DMS53 treated with DMSO at 0.1 percent for 48 hours (cell line): ENCODE measurements at regions not wholly inside any gene's neighbourhood (a gene's known extent, or its start where the extent isn't known, plus 50 kb on each side); places are given as distances from the start of the nearest gene placed in this dataset.

Source experiments
- DNase-seq: peaks from one replicate; lab custom pipeline; 2025; ENCODE audit not compliant: unreplicated experiment; lab: John Stamatoyannopoulos, UW

GRCh38 chr13:106052200-106052767, 483.2 kb downstream of the EFNB2 start:
- DNase-seq: no peak

GRCh38 chr13:106049171-106049570, 486.3 kb downstream of the EFNB2 start:
- DNase-seq: no peak

DNA sequence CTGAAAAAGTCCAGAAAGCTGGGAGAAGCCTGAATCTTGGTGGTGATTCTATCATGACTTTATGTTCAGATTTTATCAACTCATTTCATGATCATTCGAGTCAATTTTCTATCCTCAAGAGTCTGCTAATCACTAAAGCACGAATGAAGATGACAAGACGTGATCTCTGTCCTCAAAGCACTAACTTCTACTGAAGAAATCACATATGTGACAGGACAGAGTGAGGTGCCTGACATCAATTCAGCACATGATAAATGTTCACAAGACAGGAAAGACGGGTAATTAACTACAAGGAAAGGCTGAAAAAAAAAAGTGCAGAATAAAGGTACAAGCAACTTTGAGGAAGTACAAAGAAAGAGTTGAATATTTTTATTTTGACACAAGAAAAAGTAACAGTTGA, 487.1 kb downstream of the EFNB2 start:
- no peak for DNase-seq

DNA sequence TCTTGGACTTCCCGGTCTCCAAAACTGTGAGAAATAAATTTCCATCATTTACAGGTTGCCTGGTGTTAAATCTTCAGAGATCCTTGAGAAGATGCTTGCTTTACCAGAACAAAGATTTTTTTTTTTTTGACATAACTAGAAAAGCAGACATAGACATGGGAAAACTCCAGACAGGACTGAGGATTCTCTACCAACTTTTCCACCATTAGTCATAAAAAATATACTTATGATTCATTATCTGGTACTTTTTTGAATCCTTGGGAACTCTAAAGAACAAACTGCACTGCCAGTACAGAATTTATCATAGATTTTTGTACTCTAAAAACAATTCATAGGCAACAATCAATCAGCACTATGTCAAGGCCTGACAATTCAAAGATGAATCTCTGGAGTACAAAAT, 487.6 kb downstream of the EFNB2 start:
- no peak for DNase-seq

DNA sequence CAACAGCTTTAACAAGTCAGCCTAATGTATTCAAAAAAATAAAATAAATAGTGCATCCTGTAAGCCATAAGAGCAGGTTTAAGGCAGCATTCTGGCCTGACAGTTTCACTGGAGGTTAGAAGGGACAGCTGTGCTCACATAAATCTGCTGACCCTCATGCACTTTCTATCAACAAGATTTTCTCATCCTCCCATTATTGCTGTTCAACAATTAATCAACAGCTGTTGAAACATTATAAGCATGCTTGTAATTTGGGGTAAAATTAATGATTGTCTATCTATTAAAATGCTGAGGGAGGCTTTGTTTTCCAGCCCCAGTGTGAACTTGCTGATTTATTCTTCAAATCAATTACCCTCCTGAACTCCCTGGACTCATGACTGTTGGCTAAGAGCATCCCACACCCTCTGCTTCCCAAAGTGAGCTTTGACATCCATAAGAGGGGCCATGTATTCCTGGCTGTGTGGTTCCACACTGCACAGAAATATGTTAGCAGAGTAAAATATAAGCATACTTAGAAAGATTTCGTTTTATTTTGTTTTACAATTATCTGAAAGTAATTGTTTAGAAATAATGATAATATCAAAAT, 492.4 kb downstream of the EFNB2 start:
- no peak for DNase-seq

- no peak for DNase-seq
Measured at GRCh38 chr13:106041445-106041844, 494.0 kb downstream of the EFNB2 start.

DNA sequence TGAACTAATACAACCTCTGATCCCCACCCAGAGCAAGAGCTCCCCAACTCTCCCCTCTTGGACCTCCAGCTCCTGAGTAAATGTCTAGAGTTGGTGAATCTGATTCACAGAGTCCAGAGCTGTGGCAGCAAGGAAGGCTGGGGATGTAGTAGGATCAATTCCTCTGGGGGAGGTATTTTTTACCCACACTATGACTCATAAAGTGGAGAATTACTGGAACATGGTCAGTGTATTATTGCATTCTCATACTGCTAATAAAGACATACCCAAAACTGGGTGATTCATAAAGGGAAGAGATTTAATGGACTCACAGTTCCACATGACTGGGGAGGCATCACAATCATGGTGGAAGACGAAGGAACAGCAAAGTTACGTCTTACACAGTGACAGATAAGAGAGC, 496.7 kb downstream of the EFNB2 start:
- no peak for DNase-seq

DNA sequence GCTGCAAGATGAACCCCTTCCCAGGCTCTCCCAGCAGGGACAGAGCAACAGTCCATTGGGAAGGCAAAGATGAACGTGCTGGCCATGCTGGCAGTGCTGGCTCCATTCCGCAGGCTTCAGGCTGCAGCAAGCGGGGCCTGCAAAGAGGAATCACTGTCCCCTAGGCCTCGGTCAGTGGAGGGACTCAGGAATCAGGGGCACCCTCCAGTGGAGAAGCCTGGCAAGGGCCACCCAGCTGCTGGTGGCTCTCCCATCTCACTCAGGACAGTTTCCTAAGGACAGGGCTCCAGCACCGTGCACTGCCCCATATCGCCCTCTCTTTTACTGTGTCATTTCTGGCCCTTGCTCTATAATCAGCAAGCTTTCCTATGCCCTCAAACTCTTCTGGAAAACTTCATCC, 498.6 kb downstream of the EFNB2 start:
- no peak for DNase-seq

DNA sequence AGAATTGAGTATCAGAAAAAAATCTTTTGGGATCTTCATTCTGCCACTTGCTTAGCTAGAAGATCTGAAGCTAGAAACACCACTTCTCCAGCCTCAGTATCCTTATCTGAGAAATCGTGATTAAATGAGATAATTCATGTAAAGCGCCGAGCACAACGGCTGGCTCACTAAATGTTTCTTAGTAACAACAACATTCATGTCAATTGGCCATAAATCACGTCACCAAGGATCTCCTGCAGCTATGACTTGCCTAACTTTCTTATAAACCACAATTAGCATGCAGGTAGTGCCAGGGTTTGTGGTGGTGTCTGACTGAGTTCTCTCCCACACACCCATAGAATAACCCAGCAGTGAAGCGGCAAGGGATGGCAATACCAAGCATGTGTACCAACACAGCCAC, 501.3 kb downstream of the EFNB2 start:
- no peak for DNase-seq

GRCh38 chr13:106033659-106034058, 501.8 kb downstream of the EFNB2 start:
- no peak for DNase-seq

DNA sequence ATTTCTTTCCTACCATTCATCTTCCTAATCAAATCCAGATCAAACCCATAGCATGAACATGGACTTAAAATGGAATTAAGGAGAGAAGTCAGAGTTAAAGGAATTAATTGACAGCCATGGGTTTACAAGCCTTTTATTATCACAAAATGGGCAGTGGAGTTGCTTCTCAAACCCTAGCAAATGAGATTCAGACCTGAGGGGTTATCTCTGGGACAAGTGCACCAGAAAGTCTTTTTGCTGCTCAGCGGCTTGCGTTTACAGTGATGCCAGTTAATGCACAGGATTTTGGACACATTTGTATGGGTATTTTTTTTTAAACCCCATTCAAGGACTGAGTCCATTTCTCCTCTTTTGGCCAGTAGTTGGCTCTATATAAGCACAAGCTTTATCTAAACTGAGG, 503.0 kb downstream of the EFNB2 start:
- no peak for DNase-seq

DNA sequence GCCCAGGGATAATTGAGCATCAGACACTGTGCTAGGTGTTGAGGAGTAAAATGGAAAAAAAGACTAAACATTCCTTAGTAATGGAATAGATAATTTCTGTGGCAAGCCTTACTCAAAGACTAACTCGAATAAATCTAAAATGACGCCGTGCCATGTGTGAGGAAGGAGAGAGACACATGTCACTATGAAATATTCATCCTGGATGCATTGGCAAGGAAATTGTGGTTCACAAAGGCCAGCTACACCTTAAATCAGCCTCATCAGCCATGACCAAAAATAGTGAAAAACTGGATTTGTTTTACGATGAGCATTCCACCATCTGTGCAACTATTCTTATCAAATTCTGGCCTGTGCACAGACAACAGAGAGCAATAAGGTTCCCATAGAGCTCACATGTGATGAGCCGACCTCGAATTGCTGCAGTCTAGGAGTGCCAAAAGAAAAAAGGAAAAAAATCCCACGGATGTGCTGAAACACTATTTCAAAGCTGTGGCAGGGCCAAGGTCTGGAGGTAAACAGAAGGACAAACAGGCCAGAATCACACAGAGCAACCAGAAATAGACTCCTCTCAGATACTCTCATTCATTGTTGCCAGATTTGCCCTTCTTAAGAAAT, 505.7 kb downstream of the EFNB2 start:
- no peak for DNase-seq

GRCh38 chr13:106028911-106029310, 506.6 kb downstream of the EFNB2 start:
- DNase-seq: no peak

- DNase-seq: no peak
Measured at GRCh38 chr13:106011600-106011999, 523.9 kb downstream of the EFNB2 start.

DNA sequence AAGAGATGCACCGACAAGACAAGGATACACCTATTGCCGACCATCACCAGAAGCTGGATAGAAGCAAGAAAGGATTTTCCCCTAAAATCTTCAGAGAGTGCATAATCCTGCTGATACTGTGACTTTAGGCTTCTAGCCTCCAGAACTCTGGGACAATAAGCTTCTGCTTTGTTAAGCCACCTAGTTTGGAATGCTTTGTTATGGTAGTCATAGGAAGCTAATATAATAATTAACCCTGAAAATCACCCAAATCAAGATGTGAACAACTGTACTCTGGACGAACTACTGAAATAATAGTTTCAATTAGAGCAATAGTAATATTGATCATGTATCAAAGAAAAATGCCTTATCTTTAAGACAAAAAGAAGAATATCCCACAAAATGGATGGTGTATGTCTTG, 524.6 kb downstream of the EFNB2 start:
- DNase-seq: no peak

- DNase-seq: no peak
Measured at GRCh38 chr13:106008540-106008939, 526.9 kb downstream of the EFNB2 start.

DNA sequence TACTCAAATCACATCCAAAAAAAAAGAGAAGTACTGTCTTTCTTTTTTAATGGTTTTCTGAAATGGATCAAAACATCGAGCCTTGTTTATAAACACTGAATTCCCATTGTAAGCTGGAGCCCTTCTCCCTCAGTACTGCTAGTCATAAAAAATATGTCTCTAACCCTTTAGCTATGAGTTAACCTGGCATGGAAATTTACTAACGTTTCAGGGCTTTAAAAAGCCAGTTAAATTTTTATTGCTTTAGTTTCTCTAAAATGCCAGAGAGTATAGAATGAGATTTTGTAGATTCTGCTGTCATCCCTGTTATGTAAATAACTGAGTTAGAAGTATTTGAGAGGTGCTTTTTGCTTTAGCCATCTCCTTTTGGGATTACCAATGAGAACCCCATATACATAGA, 528.3 kb downstream of the EFNB2 start:
- no peak for DNase-seq

- DNase-seq: peak; percentile 0
Measured at GRCh38 chr13:106003651-106004050, 531.8 kb downstream of the EFNB2 start.

- DNase-seq: no peak
Measured at GRCh38 chr13:106001443-106001842, 534.0 kb downstream of the EFNB2 start.

DNA sequence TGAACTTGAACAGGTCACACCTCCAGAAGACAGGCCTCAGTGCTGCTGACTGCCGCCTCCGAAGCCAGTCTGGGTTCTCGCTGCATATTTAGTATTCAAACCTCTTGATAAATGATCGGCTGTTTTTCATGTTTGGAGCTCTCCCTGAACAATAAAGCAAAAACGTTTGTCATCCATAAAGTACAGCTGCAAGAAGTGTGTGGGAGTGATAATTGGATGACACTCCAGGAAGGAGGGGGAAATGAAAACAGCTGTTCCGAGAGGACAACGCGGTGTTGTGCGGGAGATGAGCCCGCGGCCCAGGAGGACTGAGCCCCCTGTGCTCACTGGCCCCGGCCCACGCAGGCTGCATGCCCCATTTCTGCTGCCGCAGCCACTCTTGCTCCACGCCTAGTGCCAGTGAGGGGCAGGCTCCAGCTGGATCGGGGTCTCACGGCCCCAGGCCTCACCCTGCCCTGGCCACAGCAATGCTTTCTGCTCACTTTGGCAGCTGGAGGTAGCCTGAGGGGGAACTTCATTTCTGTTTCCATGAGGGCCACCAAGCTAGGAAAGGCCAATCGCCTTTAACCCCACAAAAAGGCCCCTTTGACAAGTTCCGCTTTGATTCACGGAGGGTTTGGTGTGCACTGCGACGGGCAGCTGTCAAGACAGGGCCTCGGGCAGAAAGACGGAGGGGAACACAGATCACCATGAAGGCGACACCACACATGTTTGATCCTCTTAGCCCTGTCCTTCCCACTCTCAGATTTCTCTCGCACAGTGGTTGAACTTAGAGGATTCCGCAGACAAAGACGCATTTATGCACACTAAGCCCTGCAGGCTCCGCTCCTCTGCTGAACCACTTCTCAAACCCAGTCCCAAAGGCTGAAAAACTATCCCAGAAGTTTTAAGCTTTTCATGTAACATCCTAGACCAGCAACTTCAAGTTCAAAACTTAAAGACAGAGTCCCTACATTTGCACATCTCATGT, 537.6 kb downstream of the EFNB2 start:
- DNase-seq: no peak

- no peak for DNase-seq
Measured at GRCh38 chr13:105996391-105997025, 539.0 kb downstream of the EFNB2 start.
